ENCODE measurements at regions not wholly inside any gene's neighbourhood (a gene's known extent, or its start where the extent isn't known, plus 50 kb on each side); places are given as distances from the start of the nearest gene placed in this dataset.

GRCh38 chr3:64932666-64933342, 245.0 kb upstream of the ADAMTS9 start:
- no peaks in the 10 kb centered on the region for H3K27me3 ChIP-seq (replicated peaks; ENCODE audit: insufficient read depth)
- no peaks in the 10 kb centered on the region for H3K79me2 ChIP-seq (ENCODE audit: insufficient read depth)
- H3K4me1 ChIP-seq (ENCODE audit: insufficient read depth): no peaks in the 10 kb centered on the region
- H3K9me2 ChIP-seq (ENCODE audit: insufficient read depth): no peaks in the 10 kb centered on the region
- 62% methylated on average over 8 of the region's 8 CpGs for WGBS, 2 experiments (ENCODE audit: low coverage in 1 of 2, low lambda C conversion rate in 2 of 2, missing lambda C conversion rate in 2 of 2)
- H3K27ac ChIP-seq: no peak overlapping the region
- H3K4me3 ChIP-seq: no peak overlapping the region
- H4K20me1 ChIP-seq (ENCODE audit: insufficient read depth): no peaks in the 10 kb centered on the region
- H3K9me3 ChIP-seq (ENCODE audit: low read depth): no peaks in the 10 kb centered on the region
- H2AFZ ChIP-seq: no peak overlapping the region
- no peaks in the 10 kb centered on the region for H3K36me3 ChIP-seq (ENCODE audit: low read depth)
- no peak for DNase-seq
- no peak overlapping the region for H3K9ac ChIP-seq
- in situ Hi-C loops (cut with MboI): no loop called here
- H3F3A ChIP-seq (ENCODE audit: insufficient read depth): no peaks in the 10 kb centered on the region
- no peak overlapping the region for H3K4me2 ChIP-seq (ENCODE audit: unreplicated experiment)
- no peak for TF ChIP-seq EZH2phosphoT487 (IDR thresholded peaks at IDR 0.05; ENCODE audit: insufficient read depth, low read depth)

GRCh38 chr3:64932016-64932518, 244.3 kb upstream of the ADAMTS9 start:
- 78 to 79% methylated on average over 2 of the region's 2 CpGs for WGBS, 2 experiments (ENCODE audit: low coverage in 1 of 2, low lambda C conversion rate in 2 of 2, missing lambda C conversion rate in 2 of 2)
- H3K36me3 ChIP-seq (ENCODE audit: low read depth): no peaks in the 10 kb centered on the region
- no peak overlapping the region for H3K27ac ChIP-seq
- in situ Hi-C loops (cut with MboI): no loop called here
- no peak for DNase-seq
- H2AFZ ChIP-seq: no peak overlapping the region
- no peaks in the 10 kb centered on the region for H3K9me3 ChIP-seq (ENCODE audit: low read depth)
- TF ChIP-seq EZH2 (IDR thresholded peaks at IDR 0.05; ENCODE audit: insufficient read depth, poor library complexity, severe bottlenecking) (no peak), EZH2phosphoT487 (IDR thresholded peaks at IDR 0.05; ENCODE audit: insufficient read depth, low read depth) (no peak)
- no peak overlapping the region for H3K4me2 ChIP-seq (ENCODE audit: unreplicated experiment)
- H3K9ac ChIP-seq: no peak overlapping the region
- H4K20me1 ChIP-seq (ENCODE audit: insufficient read depth): no peaks in the 10 kb centered on the region
- H3K4me3 ChIP-seq: no peak overlapping the region
- no peaks in the 10 kb centered on the region for H3K9me2 ChIP-seq (ENCODE audit: insufficient read depth)
- H3K4me1 ChIP-seq (ENCODE audit: insufficient read depth): no peaks in the 10 kb centered on the region
- no peaks in the 10 kb centered on the region for H3K27me3 ChIP-seq (replicated peaks; ENCODE audit: insufficient read depth)
- H3F3A ChIP-seq (ENCODE audit: insufficient read depth): no peaks in the 10 kb centered on the region
- H3K79me2 ChIP-seq (ENCODE audit: insufficient read depth): no peaks in the 10 kb centered on the region

- TF ChIP-seq EZH2 (IDR thresholded peaks at IDR 0.05; ENCODE audit: insufficient read depth, poor library complexity, severe bottlenecking) (no peak), EZH2phosphoT487 (IDR thresholded peaks at IDR 0.05; ENCODE audit: insufficient read depth, low read depth) (no peak)
- no peaks in the 10 kb centered on the region for H3K27me3 ChIP-seq (replicated peaks; ENCODE audit: insufficient read depth)
- no peaks in the 10 kb centered on the region for H3F3A ChIP-seq (ENCODE audit: insufficient read depth)
- H3K4me2 ChIP-seq (ENCODE audit: unreplicated experiment): no peak overlapping the region
- H3K4me1 ChIP-seq (ENCODE audit: insufficient read depth): no peaks in the 10 kb centered on the region
- H3K79me2 ChIP-seq (ENCODE audit: insufficient read depth): no peaks in the 10 kb centered on the region
- H3K36me3 ChIP-seq (ENCODE audit: low read depth): no peaks in the 10 kb centered on the region
- DNase-seq: no peak
- no peaks in the 10 kb centered on the region for H3K9me2 ChIP-seq (ENCODE audit: insufficient read depth)
- H3K4me3 ChIP-seq: no peak overlapping the region
- in situ Hi-C loops (cut with MboI): no loop called here
- H3K9ac ChIP-seq: no peak overlapping the region
- no peaks in the 10 kb centered on the region for H3K9me3 ChIP-seq (ENCODE audit: low read depth)
- H3K27ac ChIP-seq: no peak overlapping the region
- 90 to 91% methylated on average over 2 of the region's 2 CpGs for WGBS, 2 experiments (ENCODE audit: low coverage in 1 of 2, low lambda C conversion rate in 2 of 2, missing lambda C conversion rate in 2 of 2)
- no peaks in the 10 kb centered on the region for H4K20me1 ChIP-seq (ENCODE audit: insufficient read depth)
- H2AFZ ChIP-seq: no peak overlapping the region
Observed at GRCh38 chr3:64930891-64931290, 243.1 kb upstream of the ADAMTS9 start.

- in situ Hi-C loops (cut with MboI): no loop called here
- no peaks in the 10 kb centered on the region for H3K9me2 ChIP-seq (ENCODE audit: insufficient read depth)
- TF ChIP-seq EZH2 (IDR thresholded peaks at IDR 0.05; ENCODE audit: insufficient read depth, poor library complexity, severe bottlenecking) (no peak), EZH2phosphoT487 (IDR thresholded peaks at IDR 0.05; ENCODE audit: insufficient read depth, low read depth) (no peak)
- WGBS, 2 experiments (ENCODE audit: low coverage in 1 of 2, low lambda C conversion rate in 2 of 2, missing lambda C conversion rate in 2 of 2): 61 to 66% methylated on average over 3 of the region's 3 CpGs
- no peaks in the 10 kb centered on the region for H3F3A ChIP-seq (ENCODE audit: insufficient read depth)
- no peaks in the 10 kb centered on the region for H3K4me1 ChIP-seq (ENCODE audit: insufficient read depth)
- H4K20me1 ChIP-seq (ENCODE audit: insufficient read depth): no peaks in the 10 kb centered on the region
- no peaks in the 10 kb centered on the region for H3K27me3 ChIP-seq (replicated peaks; ENCODE audit: insufficient read depth)
- DNase-seq: no peak
- H3K27ac ChIP-seq: no peak overlapping the region
- H3K4me3 ChIP-seq: no peak overlapping the region
- H3K79me2 ChIP-seq (ENCODE audit: insufficient read depth): no peaks in the 10 kb centered on the region
- no peaks in the 10 kb centered on the region for H3K9me3 ChIP-seq (ENCODE audit: low read depth)
- no peaks in the 10 kb centered on the region for H3K36me3 ChIP-seq (ENCODE audit: low read depth)
- no peak overlapping the region for H3K4me2 ChIP-seq (ENCODE audit: unreplicated experiment)
- no peak overlapping the region for H3K9ac ChIP-seq
- no peak overlapping the region for H2AFZ ChIP-seq
Observed at GRCh38 chr3:64928683-64929082, 240.9 kb upstream of the ADAMTS9 start.
